ENCODE measurements at regions not wholly inside any gene's neighbourhood (a gene's known extent, or its start where the extent isn't known, plus 50 kb on each side); places are given as distances from the start of the nearest gene placed in this dataset.

DNA sequence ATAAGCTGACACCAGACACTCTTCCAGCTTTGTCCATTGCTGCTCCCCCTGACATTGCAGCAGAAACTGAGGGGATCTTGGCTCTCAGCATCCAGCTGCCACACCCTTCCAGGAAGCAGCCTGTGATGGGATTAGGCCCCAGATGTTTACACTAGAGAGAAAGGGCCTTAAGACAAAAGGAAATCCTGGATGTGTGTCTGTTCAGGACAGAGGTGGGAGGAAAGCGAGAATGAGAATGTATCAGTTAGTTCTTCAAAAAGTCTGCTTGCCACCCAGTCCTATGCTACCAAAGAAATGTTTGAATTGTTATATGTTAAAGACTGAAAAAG, 58.8 kb downstream of the HES1 start:
- no peak for TF ChIP-seq POLR2A (IDR thresholded peaks at IDR 0.05; ENCODE audit: low read depth, low read length)
- TF ChIP-seq POLR2AphosphoS5 (IDR thresholded peaks at IDR 0.05; ENCODE audit: low read depth, low read length): no peak
